Activated naive CD4-positive, alpha-beta T cell (primary cell): ENCODE measurements at regions not wholly inside any gene's neighbourhood (a gene's known extent, or its start where the extent isn't known, plus 50 kb on each side); places are given as distances from the start of the nearest gene placed in this dataset.

Source experiments
- DNase-seq, 4 experiments: peaks; one replicate each; lab custom pipeline; 2025; lab: John Stamatoyannopoulos, UW

DNA sequence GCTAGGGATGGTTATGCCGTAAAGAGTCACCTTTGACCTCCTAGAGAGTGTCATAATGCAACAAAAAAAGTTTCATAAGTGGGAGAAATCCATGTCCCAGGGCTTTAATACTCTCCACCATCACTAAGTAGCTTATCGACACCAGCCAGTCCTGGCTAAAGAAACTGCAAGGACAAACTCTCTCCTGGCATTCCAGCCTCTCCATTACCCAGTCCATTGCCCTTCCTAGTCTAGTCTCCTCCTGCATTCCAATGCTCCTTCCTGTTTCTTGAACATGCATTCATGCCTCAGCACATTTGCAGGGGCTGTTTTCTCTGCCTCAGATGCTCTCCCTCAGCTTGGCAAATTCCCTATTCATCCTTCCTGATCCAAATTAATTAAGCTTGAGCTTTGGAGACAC is 364.1 kb downstream of the BRINP1 start:
- DNase-seq = no peak

DNA sequence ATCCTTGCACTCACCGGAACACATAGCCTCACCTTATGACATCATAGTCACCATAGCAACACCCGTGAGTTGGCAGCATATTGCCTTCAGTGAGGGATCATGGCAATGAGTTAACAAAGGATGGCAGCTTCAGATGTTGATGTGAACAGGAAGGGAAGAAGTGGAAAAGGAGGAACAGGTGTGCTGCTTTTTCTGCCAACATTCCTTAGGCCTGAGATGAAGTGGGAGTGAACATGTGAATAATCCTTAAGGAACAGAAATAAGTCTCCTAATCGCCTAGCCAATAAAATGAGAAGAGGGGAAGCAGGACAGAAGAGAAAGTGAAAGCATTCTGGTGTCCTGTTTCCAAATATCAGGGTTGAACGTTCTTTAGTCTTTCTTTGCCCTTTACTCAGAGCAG is 360.0 kb downstream of the BRINP1 start:
- DNase-seq = no peak

DNA sequence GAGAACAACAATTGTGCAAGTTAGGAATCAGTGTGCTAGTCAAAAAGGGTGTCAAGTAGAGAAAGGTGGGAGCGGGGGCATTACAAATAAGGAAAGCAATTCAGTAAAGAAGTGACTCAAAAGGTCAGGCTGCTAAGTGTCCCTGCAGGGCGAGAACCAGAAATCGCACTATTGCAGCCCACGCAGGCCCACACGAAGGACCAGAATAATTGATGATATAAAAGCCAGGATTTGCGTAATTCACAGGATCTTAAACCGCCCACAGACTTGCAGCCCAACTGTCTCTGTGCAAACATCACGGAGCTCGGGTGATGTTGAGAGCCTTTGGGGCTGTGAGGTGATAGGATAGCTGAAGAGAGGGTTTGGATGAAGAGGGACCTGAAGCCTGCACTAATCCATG is 349.0 kb downstream of the BRINP1 start:
- no peak for DNase-seq

DNA sequence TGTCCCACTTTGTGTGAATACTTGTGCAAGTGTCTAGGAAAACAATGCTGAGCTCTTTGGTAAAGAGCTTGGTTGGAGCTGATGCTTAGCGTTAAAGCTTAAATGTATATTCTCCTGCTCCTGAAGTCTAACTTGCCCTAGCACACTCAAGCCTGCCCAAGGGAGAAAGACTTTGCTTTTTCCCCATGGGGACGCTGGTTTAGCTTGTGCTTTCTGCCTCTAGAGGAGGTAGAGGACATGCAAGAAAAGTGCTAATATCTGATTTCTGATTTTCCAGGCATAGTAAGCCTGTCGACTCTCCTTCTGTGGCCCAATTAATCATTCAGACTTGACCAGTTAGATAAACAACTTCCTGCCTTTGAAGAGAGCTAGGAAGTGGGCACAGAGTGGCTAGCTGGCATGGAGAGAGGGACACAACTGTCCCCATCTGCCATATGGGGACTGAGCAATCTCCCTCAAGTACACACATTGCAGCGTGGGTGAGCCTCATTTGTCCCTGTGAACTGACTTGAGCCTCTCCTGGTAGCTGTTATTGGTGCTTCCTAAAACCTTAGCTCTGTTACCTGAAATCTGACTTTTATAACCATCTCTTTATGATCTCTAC is 348.4 kb downstream of the BRINP1 start:
- DNase-seq = no peak

GRCh38 chr9:119026120-119026519 is 343.1 kb downstream of the BRINP1 start:
- DNase-seq = no peak

- no peak for DNase-seq
These were observed 341.1 kb downstream of the BRINP1 start for GRCh38 chr9:119027901-119028699.

DNA sequence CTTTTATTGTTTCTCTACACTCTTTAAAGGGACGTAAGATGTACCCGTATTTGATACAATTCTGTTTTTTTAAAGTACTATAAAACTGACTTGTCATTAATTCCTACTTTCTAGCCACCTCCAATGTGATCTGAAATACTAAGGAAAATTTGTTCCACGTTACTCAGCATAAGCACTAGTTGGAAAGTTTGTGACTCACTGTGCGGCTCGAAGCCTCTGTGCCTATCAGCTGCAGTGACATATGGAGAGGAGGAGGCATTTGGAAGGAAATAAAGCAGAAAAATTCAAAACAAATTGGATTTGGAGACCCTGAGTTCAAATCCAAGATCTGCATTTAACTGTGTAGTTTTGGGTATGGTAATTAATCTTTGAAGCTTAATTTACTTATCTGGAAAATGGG is 339.3 kb downstream of the BRINP1 start:
- DNase-seq = no peak

DNA sequence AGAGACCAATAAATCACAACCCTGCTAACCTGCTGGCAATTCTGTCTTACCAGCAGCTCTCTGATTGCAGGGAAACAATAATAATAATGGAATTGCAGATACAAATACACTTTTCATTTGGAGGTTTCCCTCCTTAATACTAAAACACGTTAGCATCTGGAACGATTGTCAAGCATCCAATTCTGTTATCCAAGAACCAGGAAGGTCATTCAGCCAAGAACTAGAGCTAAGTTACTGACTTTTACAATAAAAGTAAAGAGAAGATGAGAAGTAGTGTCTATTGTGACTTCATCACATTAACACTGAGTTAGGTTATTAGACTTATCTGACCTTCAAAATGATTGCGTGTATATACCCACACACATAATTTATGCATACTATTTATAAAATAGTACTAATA is 335.6 kb downstream of the BRINP1 start:
- DNase-seq = no peak

- DNase-seq = no peak
These were observed 332.3 kb downstream of the BRINP1 start for GRCh38 chr9:119036969-119037368.

DNA sequence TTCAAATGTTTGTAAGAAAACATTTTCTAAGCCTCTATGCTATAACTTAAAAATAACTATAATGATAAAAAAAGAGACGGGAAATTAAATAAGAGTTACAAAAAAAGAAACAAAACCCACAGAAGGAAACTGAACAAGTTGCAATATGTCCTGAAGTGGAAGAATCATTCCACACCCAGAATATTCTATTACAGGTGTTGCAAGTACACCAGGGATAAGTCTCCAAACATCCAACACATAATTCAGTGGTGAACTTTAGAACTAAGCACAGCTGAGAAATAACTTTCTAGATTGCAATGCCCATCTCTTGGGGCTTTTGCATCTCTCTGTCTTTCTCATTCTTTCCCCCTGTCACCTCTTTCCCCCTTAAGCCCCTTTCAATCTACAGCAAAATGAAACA is 325.2 kb downstream of the BRINP1 start:
- no peak for DNase-seq

DNA sequence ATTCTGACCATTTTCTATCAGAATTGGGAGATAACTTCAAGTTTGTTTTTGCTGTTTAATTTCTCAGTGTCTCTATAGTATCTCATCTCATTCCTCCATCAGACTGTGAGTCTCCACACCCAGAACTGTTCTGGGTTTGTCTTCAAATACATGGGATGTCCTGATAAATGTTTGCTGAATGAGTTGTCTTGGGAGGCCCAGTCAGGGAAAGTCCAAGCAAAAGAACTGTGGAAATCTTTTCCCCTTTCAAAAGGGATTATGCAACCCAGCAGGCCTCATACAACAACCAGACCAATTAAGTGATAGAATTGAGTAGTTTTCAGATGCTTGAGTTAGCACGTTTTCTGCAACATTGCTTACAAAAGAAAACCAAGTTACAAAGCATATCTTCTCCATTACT is 324.4 kb downstream of the BRINP1 start:
- DNase-seq = no peak

GRCh38 chr9:119047513-119048307 is 321.5 kb downstream of the BRINP1 start:
- no peak for DNase-seq

GRCh38 chr9:119050281-119050680 is 319.0 kb downstream of the BRINP1 start:
- no peak for DNase-seq

GRCh38 chr9:119052339-119053030 is 316.8 kb downstream of the BRINP1 start:
- no peak for DNase-seq

- no peak for DNase-seq
These were observed 316.2 kb downstream of the BRINP1 start for GRCh38 chr9:119053070-119053469.

GRCh38 chr9:119060629-119061385 is 308.4 kb downstream of the BRINP1 start:
- DNase-seq = no peak

- DNase-seq = no peak
These were observed 297.6 kb downstream of the BRINP1 start for GRCh38 chr9:119071636-119072035.

DNA sequence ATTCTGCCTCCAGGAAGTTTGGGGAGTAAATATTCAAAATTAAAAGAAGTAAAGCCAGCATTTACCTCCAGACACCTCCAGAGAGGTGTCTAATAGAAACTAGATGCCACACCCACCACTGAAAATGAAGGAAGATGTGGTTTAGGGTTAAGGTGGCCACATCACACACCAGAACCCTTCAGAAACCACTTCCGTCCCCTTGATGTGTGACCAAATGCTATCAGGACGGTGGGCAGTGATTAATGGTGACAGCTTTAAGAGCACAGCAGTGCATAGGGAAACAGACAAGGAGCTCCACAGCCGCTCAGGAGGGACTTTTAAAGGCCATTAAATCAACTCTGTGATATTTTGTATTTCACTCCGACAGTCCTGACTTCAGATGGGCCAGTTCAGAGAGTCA is 295.2 kb downstream of the BRINP1 start:
- DNase-seq = no peak

GRCh38 chr9:119078015-119078414 is 291.2 kb downstream of the BRINP1 start:
- no peak for DNase-seq

DNA sequence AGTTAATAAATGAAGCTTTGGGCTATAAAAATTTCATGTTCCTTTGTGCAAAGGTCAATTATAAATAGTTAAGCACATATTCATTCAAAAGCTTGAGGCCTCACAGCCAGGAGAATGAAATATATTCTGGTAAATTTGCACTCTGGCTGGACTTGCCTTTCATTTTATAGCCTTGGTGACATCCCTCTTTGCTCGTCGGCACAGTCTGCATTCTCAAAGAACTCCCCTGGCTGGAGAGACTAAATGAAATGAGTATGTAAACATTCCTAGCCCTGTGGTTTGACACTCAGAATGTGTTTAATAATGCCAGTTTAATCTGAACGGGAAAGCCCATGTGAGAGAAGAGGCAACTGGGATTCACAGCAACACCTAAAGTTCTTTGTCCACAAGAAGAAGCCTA is 285.6 kb downstream of the BRINP1 start:
- no peak for DNase-seq

GRCh38 chr9:119086590-119086989 is 282.6 kb downstream of the BRINP1 start:
- DNase-seq = no peak
